ENCODE measurements at regions not wholly inside any gene's neighbourhood (a gene's known extent, or its start where the extent isn't known, plus 50 kb on each side); places are given as distances from the start of the nearest gene placed in this dataset.

GRCh38 chr16:55954906-55955305 is 79.7 kb upstream of the CES5A start:
- no peak for TF ChIP-seq EZH2 (IDR thresholded peaks at IDR 0.05; ENCODE audit: borderline replicate concordance, insufficient read depth, low read length, poor library complexity, severe bottlenecking)
- TF ChIP-seq, protein P1, sequence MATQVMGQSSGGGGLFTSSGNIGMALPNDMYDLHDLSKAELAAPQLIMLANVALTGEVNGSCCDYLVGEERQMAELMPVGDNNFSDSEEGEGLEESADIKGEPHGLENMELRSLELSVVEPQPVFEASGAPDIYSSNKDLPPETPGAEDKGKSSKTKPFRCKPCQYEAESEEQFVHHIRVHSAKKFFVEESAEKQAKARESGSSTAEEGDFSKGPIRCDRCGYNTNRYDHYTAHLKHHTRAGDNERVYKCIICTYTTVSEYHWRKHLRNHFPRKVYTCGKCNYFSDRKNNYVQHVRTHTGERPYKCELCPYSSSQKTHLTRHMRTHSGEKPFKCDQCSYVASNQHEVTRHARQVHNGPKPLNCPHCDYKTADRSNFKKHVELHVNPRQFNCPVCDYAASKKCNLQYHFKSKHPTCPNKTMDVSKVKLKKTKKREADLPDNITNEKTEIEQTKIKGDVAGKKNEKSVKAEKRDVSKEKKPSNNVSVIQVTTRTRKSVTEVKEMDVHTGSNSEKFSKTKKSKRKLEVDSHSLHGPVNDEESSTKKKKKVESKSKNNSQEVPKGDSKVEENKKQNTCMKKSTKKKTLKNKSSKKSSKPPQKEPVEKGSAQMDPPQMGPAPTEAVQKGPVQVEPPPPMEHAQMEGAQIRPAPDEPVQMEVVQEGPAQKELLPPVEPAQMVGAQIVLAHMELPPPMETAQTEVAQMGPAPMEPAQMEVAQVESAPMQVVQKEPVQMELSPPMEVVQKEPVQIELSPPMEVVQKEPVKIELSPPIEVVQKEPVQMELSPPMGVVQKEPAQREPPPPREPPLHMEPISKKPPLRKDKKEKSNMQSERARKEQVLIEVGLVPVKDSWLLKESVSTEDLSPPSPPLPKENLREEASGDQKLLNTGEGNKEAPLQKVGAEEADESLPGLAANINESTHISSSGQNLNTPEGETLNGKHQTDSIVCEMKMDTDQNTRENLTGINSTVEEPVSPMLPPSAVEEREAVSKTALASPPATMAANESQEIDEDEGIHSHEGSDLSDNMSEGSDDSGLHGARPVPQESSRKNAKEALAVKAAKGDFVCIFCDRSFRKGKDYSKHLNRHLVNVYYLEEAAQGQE (IDR thresholded peaks at IDR 0.05; ENCODE audit: borderline replicate concordance), result no peak
- no peak for TF ChIP-seq POLR2AphosphoS5 (IDR thresholded peaks at IDR 0.05)

All from neural cell (in vitro differentiated cells).